GM18526 (cell line): ENCODE measurements at regions not wholly inside any gene's neighbourhood (a gene's known extent, or its start where the extent isn't known, plus 50 kb on each side); places are given as distances from the start of the nearest gene placed in this dataset.

ENCODE experiments used
- POLR2A ChIP-seq: IDR thresholded peaks from 3 replicates; pipeline ENCODE4 v1.6.1; 2011; ENCODE audit not compliant: insufficient read length; ENCODE audit errors: extremely low read depth

DNA sequence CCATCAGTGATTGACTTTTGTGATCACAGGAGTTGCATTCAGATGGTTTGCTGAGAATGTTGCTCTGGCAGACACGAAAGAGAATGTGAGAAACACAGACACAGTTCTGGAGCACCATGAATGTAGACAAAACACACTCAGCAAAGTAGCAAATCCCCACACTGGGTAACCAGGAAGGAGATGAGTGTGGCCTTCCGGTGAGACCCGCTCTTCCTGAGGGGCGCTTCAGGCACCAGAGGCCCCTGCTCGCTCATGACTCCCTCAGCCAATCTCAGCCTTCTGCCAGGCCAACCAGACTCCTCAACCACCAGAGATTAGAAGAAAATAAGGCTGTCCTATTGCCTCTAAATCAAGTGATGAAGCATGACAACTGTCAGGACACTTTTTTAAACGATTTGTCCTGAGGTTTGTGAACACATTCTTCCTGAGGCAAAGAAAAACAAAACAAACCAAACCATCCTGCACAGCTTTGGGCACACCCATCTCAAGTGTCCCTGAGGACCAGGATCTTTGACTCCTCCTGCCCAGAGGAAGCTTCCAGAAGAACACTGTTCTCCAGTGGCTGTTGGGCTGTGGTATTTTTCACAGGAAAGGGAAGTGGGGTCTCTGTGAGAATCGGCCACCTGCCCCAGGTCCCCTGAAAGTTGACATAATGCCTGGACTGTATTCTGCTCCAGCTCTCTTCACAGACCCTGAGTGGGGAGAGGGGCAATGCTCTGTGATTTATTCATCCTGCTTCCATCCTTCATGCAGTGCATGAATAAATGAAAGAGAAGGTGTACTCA, 152.8 kb downstream of the BCL11A start:
- no peak for TF ChIP-seq POLR2A

DNA sequence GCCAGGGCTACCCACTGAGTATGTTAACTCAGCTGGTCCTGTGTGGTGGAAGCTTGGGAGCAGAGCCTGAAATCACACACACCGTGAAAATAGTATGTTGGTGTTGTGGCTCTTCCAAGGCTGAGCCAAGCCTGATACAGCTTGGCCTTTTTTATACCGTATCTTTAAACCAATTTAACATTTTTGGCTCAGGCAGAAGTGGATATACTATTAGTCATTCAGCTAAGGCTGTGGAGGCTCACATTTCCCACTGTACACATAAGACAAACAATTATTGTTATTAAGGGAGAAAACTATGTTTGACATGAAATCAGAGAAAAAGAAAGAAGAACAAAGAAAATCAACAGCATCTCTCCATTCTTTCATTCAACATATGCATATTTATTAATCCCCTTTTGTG, 159.0 kb downstream of the BCL11A start:
- TF ChIP-seq POLR2A = no peak

DNA sequence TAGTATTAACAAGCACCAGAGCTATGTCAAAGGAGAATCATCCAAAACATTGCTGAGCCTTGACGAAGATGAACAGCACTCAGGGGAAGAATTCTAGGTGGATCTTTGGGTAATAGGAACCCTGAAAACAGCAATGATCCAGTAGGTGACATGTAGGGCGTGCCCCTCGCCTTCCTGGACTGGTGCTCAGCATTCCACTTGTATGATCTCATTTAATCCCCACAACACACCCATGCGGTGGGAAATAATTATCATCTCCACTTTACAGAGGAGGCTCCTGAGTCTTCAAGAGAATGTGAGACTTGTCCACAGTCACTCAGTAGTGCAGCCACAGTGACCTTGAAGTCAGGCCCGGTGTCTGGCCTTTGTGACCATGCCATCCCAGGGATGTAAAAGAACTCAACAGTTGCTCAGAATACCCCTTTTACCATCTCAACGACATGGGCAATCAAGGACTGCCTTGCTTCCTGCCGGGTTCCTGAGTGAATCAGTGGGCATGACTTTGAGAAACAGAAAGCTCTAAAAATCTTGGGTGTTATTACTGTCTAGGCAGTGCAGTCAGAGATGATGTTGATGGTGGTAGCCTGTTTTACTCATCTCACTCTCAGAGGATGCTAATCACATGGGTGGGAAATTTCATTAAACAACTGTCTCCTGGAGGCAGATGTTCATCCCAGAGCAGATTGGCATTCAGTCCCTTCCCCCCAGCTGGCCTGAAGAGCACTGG, 161.6 kb downstream of the BCL11A start:
- TF ChIP-seq POLR2A = no peak

DNA sequence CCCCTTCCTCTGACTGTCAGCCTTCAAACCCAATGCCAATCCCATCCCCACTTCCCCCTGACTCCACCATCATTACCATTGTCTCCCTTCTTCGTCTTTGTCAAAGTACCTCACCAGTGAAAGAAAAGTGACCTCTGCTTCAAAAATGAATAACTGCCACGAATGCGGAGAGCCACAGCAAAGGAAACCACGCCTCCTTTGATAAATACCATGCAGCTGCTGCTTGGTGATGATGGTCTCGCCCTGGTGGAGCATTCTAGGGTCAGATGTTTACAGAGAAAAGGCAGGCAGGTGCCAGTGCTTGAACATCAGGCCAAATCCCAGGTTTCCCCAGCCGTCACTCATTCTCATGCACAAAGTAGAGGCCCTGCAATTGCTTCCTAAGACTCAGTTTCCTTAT, 162.2 kb downstream of the BCL11A start:
- no peak for TF ChIP-seq POLR2A

GRCh38 chr2:60386436-60386835, 167.0 kb downstream of the BCL11A start:
- TF ChIP-seq POLR2A = no peak

DNA sequence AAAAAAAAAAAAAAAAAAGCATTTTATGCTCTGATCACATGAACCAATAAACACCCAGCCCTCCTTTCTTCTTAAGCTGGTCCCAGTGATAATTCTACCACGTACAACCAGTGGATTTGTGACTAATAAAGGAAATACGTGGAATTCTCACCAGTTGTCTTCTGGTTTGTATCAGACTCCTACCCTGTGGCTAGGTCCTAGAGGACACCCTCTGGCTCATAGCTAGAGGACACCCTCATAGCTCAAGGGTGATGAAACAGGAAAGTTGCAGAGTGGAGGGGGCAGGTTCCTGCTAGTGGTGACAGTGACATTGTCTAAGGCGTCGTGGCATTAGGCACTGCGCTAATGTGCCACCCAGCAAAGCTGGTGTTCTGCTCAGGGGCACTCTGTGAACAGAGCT, 167.8 kb downstream of the BCL11A start:
- TF ChIP-seq POLR2A = no peak

DNA sequence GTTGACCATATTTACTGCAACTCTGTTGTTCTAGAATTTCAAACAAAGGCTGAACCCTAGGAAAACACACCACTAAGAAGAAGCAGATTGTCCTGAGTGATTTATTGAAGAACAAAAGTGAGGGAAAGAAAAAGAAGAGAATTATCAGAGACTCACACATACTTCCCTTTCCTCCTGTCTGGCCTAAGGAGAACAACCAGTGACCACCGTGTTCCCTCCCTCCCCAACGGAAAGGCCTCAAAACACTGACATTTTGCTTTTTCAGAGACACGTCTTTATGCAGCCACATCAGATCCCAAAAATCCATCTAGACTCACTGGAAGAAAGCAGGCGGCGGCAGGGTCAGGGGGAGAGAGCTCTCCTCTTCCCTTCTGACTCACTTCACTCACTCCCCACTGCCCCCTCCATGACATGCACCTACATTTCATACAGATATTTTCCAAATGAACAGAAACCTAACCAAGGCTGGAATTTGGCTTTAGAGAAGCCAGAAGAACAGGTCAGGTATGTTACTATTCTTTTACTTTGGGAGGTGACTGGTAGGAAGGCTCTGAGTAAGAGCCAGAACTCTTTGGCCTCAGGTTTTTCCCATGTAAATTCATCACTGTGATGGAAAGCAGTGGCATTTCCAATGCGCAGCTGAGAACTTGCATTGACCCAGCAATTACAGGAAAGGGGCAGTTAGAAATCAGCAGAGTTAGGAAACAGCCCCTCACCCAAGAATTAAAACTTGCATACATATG, 169.9 kb downstream of the BCL11A start:
- TF ChIP-seq POLR2A = no peak

DNA sequence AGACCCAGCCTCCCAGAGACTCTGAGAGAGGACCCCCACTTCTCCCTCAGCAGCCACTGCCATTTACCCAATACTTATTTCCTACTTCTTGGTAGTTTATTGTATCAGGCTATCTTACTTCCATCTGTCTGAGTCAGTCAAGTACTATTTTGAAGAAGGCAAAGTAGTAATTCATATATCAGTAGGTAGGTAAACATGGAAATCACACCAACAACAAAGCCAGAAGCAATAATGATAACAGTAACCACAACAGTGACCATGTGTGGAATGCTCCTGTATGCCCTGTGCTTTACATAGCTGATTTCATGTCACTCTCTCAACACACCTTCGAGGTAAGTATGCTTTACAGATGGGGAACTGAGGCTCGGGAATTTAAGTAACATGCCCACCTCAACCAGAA, 173.0 kb downstream of the BCL11A start:
- TF ChIP-seq POLR2A = no peak

GRCh38 chr2:60379684-60380083, 173.8 kb downstream of the BCL11A start:
- TF ChIP-seq POLR2A = no peak

DNA sequence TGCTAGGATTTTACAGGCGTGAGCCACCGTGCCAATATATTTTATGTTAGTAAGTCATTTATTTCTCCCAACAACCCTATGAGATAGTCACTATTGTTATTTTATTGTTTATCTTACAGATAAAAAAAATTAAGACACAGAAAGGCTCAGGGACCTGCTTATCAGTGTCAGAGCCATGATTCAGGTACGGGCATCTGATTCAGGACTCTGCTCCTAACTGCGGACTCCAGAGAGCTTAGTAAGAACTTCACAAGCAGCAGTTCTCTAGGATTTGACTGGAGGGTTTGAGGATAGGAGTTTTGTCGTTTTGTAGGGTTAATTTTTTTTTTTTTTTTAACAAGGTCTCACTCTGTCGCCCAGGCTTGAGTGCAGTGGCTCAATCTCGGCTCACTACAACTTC, 174.2 kb downstream of the BCL11A start:
- no peak for TF ChIP-seq POLR2A

DNA sequence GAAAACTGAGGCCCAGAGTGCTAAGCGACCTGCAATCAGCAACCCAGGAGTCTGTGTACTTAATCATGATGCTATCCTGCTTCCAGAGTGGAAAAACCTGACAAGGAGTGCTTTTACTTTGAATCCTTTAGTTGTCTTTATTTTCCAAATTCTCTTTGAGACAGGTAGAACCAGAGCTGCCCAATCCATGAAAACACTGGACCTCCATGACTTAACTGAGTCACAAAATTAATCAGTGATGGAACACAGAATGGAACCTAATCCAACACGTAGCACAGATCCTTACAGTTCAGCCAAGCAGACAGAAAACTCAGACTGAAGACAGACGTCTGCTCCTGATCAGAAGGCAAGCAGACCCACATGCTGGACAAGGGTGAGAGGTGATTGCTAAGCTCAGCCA, 175.6 kb downstream of the BCL11A start:
- no peak for TF ChIP-seq POLR2A

DNA sequence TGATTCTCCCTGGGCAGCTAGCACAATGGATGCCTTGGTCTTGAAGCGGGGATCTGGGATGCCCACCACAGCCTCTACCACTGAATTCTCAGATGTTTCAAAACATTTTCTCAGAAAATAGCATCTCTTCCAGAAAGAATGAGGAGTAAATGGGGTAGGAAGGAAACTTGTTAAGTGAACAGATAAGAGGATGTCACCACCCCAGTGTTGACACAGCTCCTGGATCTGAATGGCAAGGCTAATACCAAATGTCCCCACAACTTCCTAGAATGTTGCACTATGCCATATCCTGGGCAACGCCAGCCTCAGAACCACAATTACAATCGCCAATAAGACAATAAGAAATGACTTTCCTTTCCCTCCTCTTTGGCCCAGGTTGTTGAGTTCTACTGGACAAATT, 177.2 kb downstream of the BCL11A start:
- no peak for TF ChIP-seq POLR2A

DNA sequence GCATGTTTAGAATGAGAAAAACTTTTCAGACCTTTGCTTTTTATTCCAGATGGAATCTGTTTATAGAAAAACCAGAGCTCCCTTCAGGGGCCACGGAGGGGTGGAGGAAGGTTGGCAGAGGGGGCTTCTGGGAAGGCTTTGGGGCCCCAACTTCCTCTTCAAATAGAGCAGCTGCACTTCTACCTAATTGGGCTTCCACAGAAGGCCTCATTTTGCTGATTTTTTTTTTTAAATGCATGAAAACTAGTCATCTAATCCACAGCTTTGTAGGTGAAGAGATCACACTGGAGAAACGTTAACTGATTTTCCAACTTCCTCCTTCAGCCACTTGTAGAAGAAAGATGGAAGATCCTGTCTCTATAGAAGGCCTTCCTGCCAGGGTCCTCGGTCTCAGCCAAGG, 181.8 kb downstream of the BCL11A start:
- no peak for TF ChIP-seq POLR2A

GRCh38 chr2:60371219-60371618, 182.2 kb downstream of the BCL11A start:
- no peak for TF ChIP-seq POLR2A

DNA sequence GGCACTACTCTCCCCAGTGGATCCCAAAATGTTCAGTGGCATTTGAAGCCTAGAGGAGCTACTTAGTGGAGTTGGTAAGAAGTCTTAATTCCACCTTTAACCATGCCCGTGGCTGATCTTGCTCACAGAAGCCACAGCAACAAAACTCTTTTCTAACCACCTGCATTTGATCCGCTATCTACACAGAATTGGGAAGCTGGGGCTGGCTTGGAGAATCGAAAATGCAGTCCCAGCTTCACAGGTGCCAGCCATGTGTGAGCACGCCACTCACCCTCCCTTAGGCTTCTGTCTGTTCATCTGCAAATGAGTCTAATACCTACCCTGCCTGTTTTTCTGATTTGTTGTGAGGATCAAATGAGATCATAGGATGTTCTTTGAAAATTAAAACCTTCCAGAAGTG, 182.6 kb downstream of the BCL11A start:
- no peak for TF ChIP-seq POLR2A

- no peak for TF ChIP-seq POLR2A
These were observed 185.0 kb downstream of the BCL11A start for GRCh38 chr2:60368456-60368855.
